GM12878 (cell line): ENCODE measurements at regions not wholly inside any gene's neighbourhood (a gene's known extent, or its start where the extent isn't known, plus 50 kb on each side); places are given as distances from the start of the nearest gene placed in this dataset.

Experiments used
- BMI1 ChIP-seq: fragments of 450-650 bp; IDR thresholded peaks from 2 replicates; pipeline ENCODE4 v1.6.1; 2016; ENCODE audit warnings: mild to moderate bottlenecking, moderate library complexity, borderline replicate concordance
- CBX5 ChIP-seq: sonication (generic); IDR thresholded peaks from 2 replicates; pipeline ENCODE4 v1.6.1; 2016; ENCODE audit warnings: low read depth, moderate library complexity, mild to moderate bottlenecking, inconsistent platforms
- CHD2 ChIP-seq: IDR thresholded peaks from 2 replicates; pipeline ENCODE4 v1.6.1; 2011; ENCODE audit warnings: low read depth, low read length, improper control_type of control experiment, borderline replicate concordance
- HDAC2 ChIP-seq: fragments of 200-600 bp; sonication (generic); IDR thresholded peaks from 2 replicates; pipeline ENCODE4 v1.6.1; 2017
- KAT2A ChIP-seq: conservative IDR thresholded peaks from 2 replicates; pipeline ENCODE4 v1.6.1; 2011; ENCODE audit warnings: low read depth, low read length; ENCODE audit not compliant: control insufficient read depth
- KLF5 ChIP-seq: fragments of 450-650 bp; IDR thresholded peaks from 2 replicates; pipeline ENCODE4 v1.6.1; 2014; ENCODE audit warnings: mild to moderate bottlenecking; ENCODE audit not compliant: partially characterized antibody
- MEF2A ChIP-seq: IDR thresholded peaks from 2 replicates; pipeline ENCODE4 v1.6.1; 2011; ENCODE audit warnings: low read depth, mild to moderate bottlenecking, low read length, moderate library complexity; ENCODE audit not compliant: insufficient read depth
- MTA2 ChIP-seq: fragments of 450-650 bp; IDR thresholded peaks from 2 replicates; pipeline ENCODE4 v1.6.1; 2016; ENCODE audit warnings: low read depth, mild to moderate bottlenecking, moderate library complexity
- MTA3 ChIP-seq: IDR thresholded peaks from 2 replicates; pipeline ENCODE4 v1.6.1; 2012; ENCODE audit warnings: low read length, inconsistent platforms, borderline replicate concordance
- MYC ChIP-seq: IDR thresholded peaks from 2 replicates; pipeline ENCODE4 v1.6.1; 2011; ENCODE audit warnings: mild to moderate bottlenecking, low read length, moderate library complexity, inconsistent platforms; ENCODE audit not compliant: insufficient read depth, insufficient replicate concordance, insufficient read length, severe bottlenecking
- NR2F1 ChIP-seq: fragments of 450-650 bp; conservative IDR thresholded peaks from 2 replicates; pipeline ENCODE4 v1.6.1; 2017; ENCODE audit warnings: mild to moderate bottlenecking
- PKNOX1 ChIP-seq: fragments of 450-650 bp; IDR thresholded peaks from 2 replicates; pipeline ENCODE4 v1.6.1; 2016; ENCODE audit warnings: mild to moderate bottlenecking
- PML ChIP-seq: IDR thresholded peaks from 2 replicates; pipeline ENCODE4 v1.6.1; 2012; ENCODE audit warnings: low read length, inconsistent platforms
- POLR2AphosphoS5 ChIP-seq: IDR thresholded peaks from 2 replicates; pipeline ENCODE4 v1.6.1; 2011; ENCODE audit warnings: mild to moderate bottlenecking, low read length, inconsistent platforms
- SP1 ChIP-seq: IDR thresholded peaks from one replicate; pipeline ENCODE4 v1.6.1; 2011; ENCODE audit warnings: low read depth, low read length
- SUZ12 ChIP-seq: fragments of 200-600 bp; sonication (generic); IDR thresholded peaks from one replicate; pipeline ENCODE4 v1.6.1; 2018; ENCODE audit warnings: antibody characterized with exemption, mild to moderate bottlenecking; ENCODE audit not compliant: unreplicated experiment
- TAF1 ChIP-seq: IDR thresholded peaks from 2 replicates; pipeline ENCODE4 v1.6.1; 2011; ENCODE audit warnings: mild to moderate bottlenecking, low read depth, low read length, borderline replicate concordance
- TCF12 ChIP-seq: IDR thresholded peaks from 2 replicates; pipeline ENCODE4 v1.6.1; 2011; ENCODE audit warnings: low read depth, mild to moderate bottlenecking, low read length
- TF ChIP-seq, protein P1 (sequence below): IDR thresholded peaks from 2 replicates; pipeline ENCODE4 v1.6.1; 2012; ENCODE audit warnings: low read length, inconsistent platforms
- TF ChIP-seq, protein P2 (sequence below): fragments of 450-650 bp; IDR thresholded peaks from 2 replicates; pipeline ENCODE4 v1.6.1; 2018; ENCODE audit warnings: borderline replicate concordance, mild to moderate bottlenecking; ENCODE audit not compliant: partially characterized antibody

DNA sequence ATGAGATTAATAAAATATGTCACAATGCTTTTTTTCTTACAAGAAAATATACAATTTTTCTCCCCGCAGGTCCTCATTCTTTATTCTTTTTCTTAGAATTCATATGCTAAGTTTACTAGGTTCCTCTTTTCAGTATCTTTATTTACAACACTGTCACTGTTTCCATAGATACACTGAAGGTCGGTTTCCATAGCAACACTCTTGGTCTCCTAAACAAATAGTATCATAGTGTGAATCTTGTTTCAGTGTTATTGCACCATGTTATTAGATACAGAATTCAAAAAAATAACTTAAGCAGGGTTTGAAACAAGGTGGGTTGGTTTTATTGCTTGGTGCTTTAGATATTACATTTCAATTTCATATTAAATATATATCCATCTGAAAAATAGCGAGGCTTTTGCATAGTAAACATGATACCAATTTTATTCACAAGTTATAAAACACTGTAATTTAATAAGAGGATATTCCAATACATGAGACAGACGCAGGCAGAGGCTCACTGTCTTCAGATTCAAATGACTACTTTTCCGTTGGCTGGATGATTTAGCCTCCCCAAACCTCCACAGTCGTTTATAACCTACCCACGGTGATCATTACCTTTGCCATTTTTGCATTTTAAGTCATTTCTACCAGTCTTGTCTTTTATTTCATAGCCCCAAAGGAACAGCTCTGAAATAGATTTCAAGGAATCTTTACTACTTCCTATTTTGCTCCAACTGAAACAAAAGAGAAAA, 88.9 kb upstream of the KLF6 start (continued):
- TF ChIP-seq PKNOX1 (peak; percentile 40), SP1 (no peak), PML (no peak), MYC (no peak), POLR2AphosphoS5 (no peak), CHD2 (peak; percentile 70; the same call in 1 of the 2 replicates), MTA3 (no peak), TAF1 (no peak), SUZ12 (no peak), TCF12 (no peak), HDAC2 (no peak), MTA2 (peak; percentile 72), BMI1 (peak; percentile 100), KLF5 (peak; percentile 64), KAT2A (no peak), CBX5 (no peak), MEF2A (peak; percentile 59; the same call in 1 of the 2 replicates), NR2F1 (no peak)
- TF ChIP-seq, protein P1, sequence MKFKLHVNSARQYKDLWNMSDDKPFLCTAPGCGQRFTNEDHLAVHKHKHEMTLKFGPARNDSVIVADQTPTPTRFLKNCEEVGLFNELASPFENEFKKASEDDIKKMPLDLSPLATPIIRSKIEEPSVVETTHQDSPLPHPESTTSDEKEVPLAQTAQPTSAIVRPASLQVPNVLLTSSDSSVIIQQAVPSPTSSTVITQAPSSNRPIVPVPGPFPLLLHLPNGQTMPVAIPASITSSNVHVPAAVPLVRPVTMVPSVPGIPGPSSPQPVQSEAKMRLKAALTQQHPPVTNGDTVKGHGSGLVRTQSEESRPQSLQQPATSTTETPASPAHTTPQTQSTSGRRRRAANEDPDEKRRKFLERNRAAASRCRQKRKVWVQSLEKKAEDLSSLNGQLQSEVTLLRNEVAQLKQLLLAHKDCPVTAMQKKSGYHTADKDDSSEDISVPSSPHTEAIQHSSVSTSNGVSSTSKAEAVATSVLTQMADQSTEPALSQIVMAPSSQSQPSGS: peak; percentile 44; the same call in 1 of the 2 replicates
- TF ChIP-seq, protein P2, sequence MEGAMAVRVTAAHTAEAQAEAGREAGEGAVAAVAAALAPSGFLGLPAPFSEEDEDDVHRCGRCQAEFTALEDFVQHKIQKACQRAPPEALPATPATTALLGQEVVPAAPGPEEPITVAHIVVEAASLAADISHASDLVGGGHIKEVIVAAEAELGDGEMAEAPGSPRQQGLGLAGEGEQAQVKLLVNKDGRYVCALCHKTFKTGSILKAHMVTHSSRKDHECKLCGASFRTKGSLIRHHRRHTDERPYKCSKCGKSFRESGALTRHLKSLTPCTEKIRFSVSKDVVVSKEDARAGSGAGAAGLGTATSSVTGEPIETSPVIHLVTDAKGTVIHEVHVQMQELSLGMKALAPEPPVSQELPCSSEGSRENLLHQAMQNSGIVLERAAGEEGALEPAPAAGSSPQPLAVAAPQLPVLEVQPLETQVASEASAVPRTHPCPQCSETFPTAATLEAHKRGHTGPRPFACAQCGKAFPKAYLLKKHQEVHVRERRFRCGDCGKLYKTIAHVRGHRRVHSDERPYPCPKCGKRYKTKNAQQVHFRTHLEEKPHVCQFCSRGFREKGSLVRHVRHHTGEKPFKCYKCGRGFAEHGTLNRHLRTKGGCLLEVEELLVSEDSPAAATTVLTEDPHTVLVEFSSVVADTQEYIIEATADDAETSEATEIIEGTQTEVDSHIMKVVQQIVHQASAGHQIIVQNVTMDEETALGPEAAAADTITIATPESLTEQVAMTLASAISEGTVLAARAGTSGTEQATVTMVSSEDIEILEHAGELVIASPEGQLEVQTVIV: no peak
